ENCODE measurements at regions not wholly inside any gene's neighbourhood (a gene's known extent, or its start where the extent isn't known, plus 50 kb on each side); places are given as distances from the start of the nearest gene placed in this dataset.

GRCh38 chr20:53688085-53688484 is 94.4 kb upstream of the ZNF217 start:
- TF ChIP-seq CTCF (IDR thresholded peaks at IDR 0.05) (no peak), POLR2AphosphoS5 (IDR thresholded peaks at IDR 0.05) (no peak), POLR2A (IDR thresholded peaks at IDR 0.05) (no peak)

Data from breast epithelium (tissue), 3 donors.